C4-2B (cell line): ENCODE measurements at regions not wholly inside any gene's neighbourhood (a gene's known extent, or its start where the extent isn't known, plus 50 kb on each side); places are given as distances from the start of the nearest gene placed in this dataset.

Source experiments
- H3K27ac ChIP-seq: fragments of 450-650 bp; 2 replicates; pipeline ENCODE4 v1.5.1; 2017
- ZFX ChIP-seq: fragments of 450-650 bp; IDR thresholded peaks from 2 replicates; pipeline ENCODE4 v1.6.1; 2017
- TF ChIP-seq, protein P1 (sequence below): fragments of 450-650 bp; conservative IDR thresholded peaks from 2 replicates; pipeline ENCODE4 v1.5.1; 2017; ENCODE audit warnings: mild to moderate bottlenecking

DNA sequence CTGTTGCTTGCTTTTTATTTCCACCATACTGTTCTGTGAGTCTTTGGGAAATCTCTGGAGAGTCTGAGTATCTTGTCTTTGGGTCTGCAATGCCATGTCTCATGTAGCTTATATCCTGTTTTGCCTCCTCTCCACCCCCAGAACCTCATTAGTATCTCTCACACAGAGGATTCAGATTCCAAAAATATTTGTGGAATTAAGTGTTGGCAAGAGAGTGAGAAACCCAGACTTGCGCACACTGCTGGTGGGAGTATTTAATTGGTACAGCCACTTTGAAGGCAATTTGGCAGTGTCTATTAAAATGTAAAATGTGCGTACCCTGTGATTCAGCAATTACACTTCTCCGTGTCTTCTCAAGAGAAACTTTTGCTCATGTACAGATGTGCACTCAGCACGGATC lies 68.6 kb downstream of the ZNF621 start:
- no peak for TF ChIP-seq ZFX
- no peak overlapping the region for H3K27ac ChIP-seq

DNA sequence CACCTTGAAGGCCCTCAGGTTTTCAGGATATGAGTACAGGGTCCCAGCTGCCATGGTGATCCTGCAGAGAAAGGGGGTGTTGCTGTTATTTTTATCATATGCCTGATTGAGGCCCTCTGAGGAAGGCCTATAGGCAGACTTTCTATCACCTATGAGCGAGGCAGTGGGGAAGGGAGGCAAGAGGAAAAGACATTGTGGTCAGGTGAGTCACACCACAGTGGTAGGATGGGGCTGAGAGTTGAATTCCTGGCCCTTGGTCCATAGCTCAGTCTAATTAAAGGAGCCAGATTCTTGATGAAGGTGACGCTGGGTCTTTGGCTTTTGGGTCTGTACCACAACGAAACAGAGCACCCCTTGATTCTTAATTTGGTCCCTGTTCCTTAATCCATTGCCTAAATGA lies 72.7 kb downstream of the ZNF621 start:
- TF ChIP-seq ZFX, result no peak
- TF ChIP-seq, protein P1, sequence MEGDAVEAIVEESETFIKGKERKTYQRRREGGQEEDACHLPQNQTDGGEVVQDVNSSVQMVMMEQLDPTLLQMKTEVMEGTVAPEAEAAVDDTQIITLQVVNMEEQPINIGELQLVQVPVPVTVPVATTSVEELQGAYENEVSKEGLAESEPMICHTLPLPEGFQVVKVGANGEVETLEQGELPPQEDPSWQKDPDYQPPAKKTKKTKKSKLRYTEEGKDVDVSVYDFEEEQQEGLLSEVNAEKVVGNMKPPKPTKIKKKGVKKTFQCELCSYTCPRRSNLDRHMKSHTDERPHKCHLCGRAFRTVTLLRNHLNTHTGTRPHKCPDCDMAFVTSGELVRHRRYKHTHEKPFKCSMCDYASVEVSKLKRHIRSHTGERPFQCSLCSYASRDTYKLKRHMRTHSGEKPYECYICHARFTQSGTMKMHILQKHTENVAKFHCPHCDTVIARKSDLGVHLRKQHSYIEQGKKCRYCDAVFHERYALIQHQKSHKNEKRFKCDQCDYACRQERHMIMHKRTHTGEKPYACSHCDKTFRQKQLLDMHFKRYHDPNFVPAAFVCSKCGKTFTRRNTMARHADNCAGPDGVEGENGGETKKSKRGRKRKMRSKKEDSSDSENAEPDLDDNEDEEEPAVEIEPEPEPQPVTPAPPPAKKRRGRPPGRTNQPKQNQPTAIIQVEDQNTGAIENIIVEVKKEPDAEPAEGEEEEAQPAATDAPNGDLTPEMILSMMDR, result no peak
- no peak overlapping the region for H3K27ac ChIP-seq

DNA sequence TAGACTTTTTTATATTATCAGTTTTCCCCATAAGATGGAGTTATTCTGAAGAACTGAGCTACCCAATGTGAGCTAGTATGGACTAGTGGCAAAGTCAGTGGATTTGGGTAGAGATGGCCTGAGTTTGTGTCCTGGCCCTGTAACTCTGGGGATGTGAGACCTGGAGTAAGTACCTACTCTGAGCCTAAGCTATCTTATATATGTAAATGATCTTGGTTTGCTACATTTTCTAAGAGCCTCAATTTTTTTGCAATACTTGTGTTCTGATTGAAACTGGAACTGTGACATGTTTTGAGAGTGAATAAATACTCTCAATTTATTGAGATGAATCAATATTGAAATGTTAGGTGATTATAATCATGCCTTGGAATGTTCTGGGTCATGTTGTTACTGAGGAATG lies 73.6 kb downstream of the ZNF621 start:
- H3K27ac ChIP-seq, result no peak overlapping the region
- TF ChIP-seq, protein P1, result no peak
- no peak for TF ChIP-seq ZFX

DNA sequence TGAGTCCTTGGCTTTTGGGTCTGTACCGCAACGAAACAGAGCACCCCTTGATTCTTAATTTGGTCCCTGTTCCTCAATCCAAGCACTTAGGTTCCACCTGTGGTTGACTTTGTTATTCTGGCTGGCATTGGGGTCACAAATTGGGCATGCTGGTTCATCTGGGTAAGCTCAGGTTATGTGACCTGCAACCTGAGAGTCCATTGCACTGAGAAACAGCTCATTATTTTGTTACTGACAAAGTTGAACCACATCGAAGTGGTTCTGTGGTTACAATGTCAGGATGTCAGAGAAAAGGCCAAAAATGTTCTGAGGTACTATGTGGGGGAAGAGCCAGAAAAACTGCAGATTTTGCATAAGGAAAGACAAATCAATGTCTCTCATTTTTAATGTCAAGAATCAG lies 74.2 kb downstream of the ZNF621 start:
- TF ChIP-seq, protein P1, result no peak
- TF ChIP-seq ZFX, result no peak
- no peak overlapping the region for H3K27ac ChIP-seq

DNA sequence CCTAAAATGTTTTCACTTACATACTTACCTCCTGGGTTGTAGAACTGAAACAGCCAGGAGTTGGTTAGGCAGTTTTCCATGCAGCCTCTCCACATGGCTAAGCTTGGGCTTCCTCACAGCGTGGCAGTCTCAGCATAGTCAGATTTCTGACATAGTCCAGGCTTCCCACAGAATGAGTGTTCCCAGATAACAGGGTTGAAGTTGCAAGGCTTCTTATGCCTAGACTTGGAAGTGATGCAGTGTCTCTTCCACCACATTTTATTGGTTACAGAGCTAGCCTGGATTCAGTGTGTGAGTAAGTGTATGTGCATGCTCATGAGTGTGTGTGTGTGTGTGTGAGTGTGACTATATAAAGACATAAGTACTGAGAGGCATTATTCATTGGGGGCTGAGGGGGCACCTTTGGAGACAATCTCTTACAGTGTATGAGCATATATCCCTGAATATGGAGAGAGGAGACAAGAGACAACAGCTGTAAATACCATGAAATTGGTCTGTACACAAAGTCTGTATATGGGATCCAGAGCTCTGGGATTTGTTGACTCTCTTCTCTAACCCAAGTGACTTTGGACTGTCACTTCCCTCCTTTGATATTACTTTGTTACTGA lies 78.1 kb downstream of the ZNF621 start:
- TF ChIP-seq, protein P1, result no peak
- no peak for TF ChIP-seq ZFX
- H3K27ac ChIP-seq, result no peak overlapping the region

DNA sequence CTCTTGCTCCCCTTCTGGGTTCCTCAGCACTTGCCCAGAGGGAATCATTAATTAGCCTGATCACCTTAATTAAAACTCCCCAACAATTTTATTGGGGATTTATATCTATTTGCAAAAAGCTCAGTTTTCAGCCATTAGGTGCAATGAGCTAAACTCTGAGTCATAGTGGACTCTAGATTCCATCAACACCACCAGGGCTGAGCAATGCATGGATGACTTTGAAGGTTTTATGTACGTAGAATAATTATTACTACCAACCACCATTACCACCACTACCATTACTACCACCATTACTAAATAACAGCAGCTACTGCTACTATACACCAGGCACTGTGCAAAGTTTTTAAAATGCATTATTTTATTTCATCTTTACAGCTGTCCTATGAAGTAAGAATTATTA lies 81.2 kb downstream of the ZNF621 start:
- TF ChIP-seq ZFX, result no peak
- TF ChIP-seq, protein P1, result no peak
- no peak overlapping the region for H3K27ac ChIP-seq

DNA sequence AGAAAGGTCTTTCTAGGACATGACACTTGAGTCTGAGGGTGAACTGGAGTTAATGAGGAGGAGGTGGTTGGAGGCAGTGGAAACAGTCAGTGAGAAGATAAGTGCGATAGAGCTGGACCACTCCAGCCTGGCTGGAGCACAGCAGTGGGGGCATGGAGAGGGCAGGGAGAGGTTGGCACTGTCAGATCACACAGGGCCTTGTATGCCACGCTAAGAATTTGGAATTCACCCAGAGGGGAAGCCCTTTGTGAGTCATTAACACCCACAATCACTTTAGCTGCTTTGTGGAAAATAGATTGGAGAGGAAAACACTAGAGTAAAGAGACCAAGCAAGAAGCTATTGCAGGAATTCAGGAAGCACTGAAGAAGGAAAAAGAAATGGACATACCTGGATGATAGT lies 83.3 kb downstream of the ZNF621 start:
- TF ChIP-seq, protein P1, result no peak
- no peak for TF ChIP-seq ZFX
- H3K27ac ChIP-seq, result no peak overlapping the region

DNA sequence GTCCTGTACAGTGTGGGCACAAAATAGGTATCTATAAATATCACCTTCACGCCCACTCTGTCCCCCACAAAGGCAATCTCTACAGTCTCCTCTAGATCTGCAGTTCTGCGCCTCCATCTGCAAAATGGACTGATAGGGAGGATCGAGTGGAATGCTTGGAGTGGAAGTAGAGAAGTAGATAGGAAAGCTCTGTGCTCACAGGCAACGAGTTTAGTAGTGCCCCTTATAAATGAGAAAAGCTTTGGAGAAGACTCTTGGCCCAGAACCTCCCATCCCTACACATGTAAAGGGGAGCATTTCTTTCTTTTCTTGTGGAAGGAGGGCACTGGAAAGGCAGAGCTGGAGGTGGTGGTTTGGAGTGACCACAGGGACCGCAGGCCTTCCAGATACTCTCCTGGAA lies 88.5 kb downstream of the ZNF621 start:
- no peak overlapping the region for H3K27ac ChIP-seq

More for the DNA sequence above, 88.5 kb downstream of the ZNF621 start:
- no peak for TF ChIP-seq ZFX
- TF ChIP-seq, protein P1, result no peak
